ENCODE measurements at regions not wholly inside any gene's neighbourhood (a gene's known extent, or its start where the extent isn't known, plus 50 kb on each side); places are given as distances from the start of the nearest gene placed in this dataset.

DNA sequence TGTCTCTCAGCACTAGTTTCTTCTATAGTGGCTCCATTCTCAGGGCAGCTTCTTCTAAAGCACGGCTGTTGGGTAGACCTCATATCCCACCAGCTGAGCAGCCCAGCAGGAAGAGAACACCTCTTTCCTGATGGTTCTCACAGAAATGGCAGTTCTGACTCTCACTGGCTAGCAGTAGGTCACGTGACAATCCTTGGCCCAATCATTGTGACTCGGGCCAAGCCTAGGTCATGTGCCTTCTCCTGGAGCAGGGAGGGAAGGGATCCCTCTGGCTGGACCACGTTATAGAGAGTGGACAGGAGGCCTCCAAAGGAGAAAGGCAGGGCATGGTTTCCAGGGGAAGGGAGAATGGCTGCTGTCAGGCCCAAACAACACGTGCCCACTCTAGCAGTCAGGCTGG is 149.1 kb downstream of the AACS start:
- H3K27ac ChIP-seq: no peak overlapping the region
- DNase-seq (ENCODE audit: low spot score) (no peak), ATAC-seq (ENCODE audit: insufficient number of reproducible peaks, low FRiP score, low read depth) (no peak)
- H3K9me3 ChIP-seq: no peaks in the 10 kb centered on the region
- H3K4me1 ChIP-seq (ENCODE audit: control insufficient read depth in 1 of 2, low read depth in 2 of 2): no peaks in the 10 kb centered on the region
- no peak overlapping the region for H3K4me3 ChIP-seq
- no peaks in the 10 kb centered on the region for H3K27me3 ChIP-seq (replicated peaks; ENCODE audit: insufficient read depth)
- H3K36me3 ChIP-seq: no peaks in the 10 kb centered on the region
- no peak for TF ChIP-seq CTCF (IDR thresholded peaks at IDR 0.05)

DNA sequence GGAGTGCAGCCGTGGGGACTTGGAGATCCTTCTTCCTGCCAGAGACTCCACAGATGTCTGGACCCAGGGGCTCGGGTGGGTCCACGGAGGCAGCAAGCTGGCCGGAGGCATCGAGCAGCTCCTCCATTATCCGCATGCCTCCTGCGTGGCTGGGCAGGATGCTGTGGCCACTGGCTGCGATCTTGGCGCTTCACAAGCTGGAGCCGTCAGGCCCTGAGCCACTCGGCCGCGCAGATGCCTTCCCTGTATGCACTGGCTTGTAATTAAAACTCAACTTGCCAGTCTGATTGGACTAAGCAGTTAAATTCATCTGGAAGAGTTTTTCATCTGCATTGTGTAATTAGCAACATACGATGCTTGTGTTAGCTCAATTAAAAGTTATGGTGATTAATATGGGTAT is 151.5 kb downstream of the AACS start:
- no peaks in the 10 kb centered on the region for H3K9me3 ChIP-seq
- no peak overlapping the region for H3K27ac ChIP-seq
- H3K4me1 ChIP-seq (ENCODE audit: control insufficient read depth in 1 of 2, low read depth in 2 of 2): no peaks in the 10 kb centered on the region
- no peaks in the 10 kb centered on the region for H3K36me3 ChIP-seq
- DNase-seq (ENCODE audit: low spot score) (no peak), ATAC-seq (ENCODE audit: insufficient number of reproducible peaks, low FRiP score, low read depth) (no peak)
- TF ChIP-seq CTCF (IDR thresholded peaks at IDR 0.05): no peak
- no peaks in the 10 kb centered on the region for H3K27me3 ChIP-seq (replicated peaks; ENCODE audit: insufficient read depth)
- H3K4me3 ChIP-seq: no peak overlapping the region

DNA sequence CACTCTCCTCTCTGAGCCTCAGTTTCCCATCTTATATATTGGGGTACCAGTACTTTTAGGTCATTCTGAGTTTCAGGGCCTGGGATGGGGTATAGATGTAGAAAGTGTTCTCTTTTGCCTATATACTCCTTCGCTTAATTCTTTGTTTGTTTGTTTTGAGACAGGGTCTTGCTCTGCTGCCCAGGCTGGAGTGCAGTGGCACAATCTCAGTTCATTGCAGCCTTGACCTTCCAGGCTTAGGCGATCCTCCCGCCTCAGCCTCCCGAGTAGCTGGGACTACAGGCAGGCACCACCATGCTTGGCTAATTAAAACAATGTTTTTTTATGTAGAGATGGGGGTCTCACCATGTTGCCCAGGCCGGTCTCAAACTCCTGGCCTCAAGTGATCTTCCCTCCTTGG is 152.1 kb downstream of the AACS start:
- ATAC-seq (ENCODE audit: insufficient number of reproducible peaks, low FRiP score, low read depth): no peak

DNA sequence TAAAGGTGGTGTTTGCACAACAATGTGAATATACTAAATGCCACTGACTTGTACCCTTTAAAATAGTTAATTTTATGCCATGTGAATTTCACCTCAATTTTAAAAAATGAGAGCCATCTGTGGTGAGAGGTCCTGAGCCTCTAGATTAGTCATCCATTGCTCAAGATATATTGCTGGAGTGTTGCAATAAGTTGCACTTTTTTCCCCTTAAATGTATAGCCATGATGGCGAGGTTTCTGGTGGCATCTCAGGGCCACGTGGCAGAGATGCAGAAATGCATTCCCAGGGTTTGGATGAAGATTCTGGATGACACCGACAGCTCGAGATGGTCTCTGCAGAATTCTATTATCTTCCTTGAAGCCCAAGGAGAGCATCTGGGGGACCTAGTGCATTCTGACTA is 153.7 kb downstream of the AACS start:
- H3K36me3 ChIP-seq: no peaks in the 10 kb centered on the region
- no peak for DNase-seq (ENCODE audit: low spot score)
- no peaks in the 10 kb centered on the region for H3K9me3 ChIP-seq
- H3K4me1 ChIP-seq (ENCODE audit: control insufficient read depth in 1 of 2, low read depth in 2 of 2): no peaks in the 10 kb centered on the region
- ATAC-seq (ENCODE audit: insufficient number of reproducible peaks, low FRiP score, low read depth): no peak
- no peaks in the 10 kb centered on the region for H3K27me3 ChIP-seq (replicated peaks; ENCODE audit: insufficient read depth)
- no peak for TF ChIP-seq CTCF (IDR thresholded peaks at IDR 0.05)
- no peak overlapping the region for H3K4me3 ChIP-seq
- H3K27ac ChIP-seq: no peak overlapping the region

More for the DNA sequence above, 152.1 kb downstream of the AACS start:
- no peaks in the 10 kb centered on the region for H3K36me3 ChIP-seq
- no peaks in the 10 kb centered on the region for H3K27me3 ChIP-seq (replicated peaks; ENCODE audit: insufficient read depth)
- no peak overlapping the region for H3K27ac ChIP-seq
- DNase-seq (ENCODE audit: low spot score): no peak
- no peaks in the 10 kb centered on the region for H3K4me1 ChIP-seq (ENCODE audit: control insufficient read depth in 1 of 2, low read depth in 2 of 2)
- H3K4me3 ChIP-seq: no peak overlapping the region
- no peak for TF ChIP-seq CTCF (IDR thresholded peaks at IDR 0.05)
- H3K9me3 ChIP-seq: no peaks in the 10 kb centered on the region

DNA sequence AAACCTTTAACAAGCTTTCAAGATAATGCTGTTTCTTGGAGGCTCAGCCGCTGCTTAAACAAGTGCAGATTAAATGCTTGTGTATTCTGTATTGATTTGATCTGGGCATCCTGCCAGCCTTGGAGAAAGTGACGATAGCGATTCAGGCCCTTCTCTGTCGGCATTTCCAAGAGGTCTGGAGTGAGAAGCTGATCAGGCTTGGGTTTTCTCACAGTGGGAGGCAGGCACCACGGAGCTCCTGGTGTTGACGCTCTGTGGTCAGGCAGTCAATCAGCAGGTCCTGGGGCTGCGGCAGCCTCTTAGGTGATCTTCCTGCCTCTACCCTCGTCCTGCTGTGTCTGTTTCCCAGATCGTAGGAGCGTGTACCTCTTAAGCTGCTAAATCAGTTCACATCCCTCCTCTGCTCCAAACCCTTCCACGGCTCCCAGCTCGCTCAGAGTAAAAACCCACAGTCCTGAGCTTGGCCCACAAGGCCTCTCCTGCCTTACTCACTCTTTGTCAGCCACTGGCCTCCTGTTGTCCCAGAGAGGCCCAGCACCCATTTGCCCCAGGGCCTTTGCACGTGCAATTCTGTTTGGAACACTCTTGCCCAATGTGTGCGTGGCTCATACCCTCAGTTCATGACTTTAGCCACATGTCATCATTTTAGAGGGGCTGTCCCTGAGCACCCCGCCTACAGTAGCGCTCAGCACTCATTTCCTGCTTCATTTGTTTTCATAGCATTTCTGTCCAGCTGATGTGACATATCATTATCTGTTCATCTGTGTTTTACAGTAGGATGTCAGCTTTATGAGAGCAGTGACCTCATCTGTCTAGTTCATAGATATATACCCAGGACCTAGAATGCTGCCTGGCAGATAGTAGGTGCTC is 155.4 kb downstream of the AACS start:
- no peak for TF ChIP-seq CTCF (IDR thresholded peaks at IDR 0.05)

More for the DNA sequence above, 155.4 kb downstream of the AACS start:
- no peak overlapping the region for H3K27ac ChIP-seq
- H3K9me3 ChIP-seq: no peaks in the 10 kb centered on the region
- ATAC-seq (ENCODE audit: insufficient number of reproducible peaks, low FRiP score, low read depth) (no peak), DNase-seq (ENCODE audit: low spot score) (no peak)
- H3K4me3 ChIP-seq: no peak overlapping the region
- H3K36me3 ChIP-seq: no peaks in the 10 kb centered on the region
- no peaks in the 10 kb centered on the region for H3K27me3 ChIP-seq (replicated peaks; ENCODE audit: insufficient read depth)
- no peaks in the 10 kb centered on the region for H3K4me1 ChIP-seq (ENCODE audit: control insufficient read depth in 1 of 2, low read depth in 2 of 2)
